ENCODE measurements at regions not wholly inside any gene's neighbourhood (a gene's known extent, or its start where the extent isn't known, plus 50 kb on each side); places are given as distances from the start of the nearest gene placed in this dataset.

GRCh38 chr6:120198033-120198432, 848.5 kb upstream of the MAN1A1 start:
- H3K36me3 ChIP-seq (ENCODE audit: insufficient read depth, low read length, poor library complexity, severe bottlenecking): no peaks in the 10 kb centered on the region
- DNase-seq (ENCODE audit: low spot score): no peak
- intact Hi-C loops (cut with micrococcal nuclease; ENCODE audit: unreplicated experiment): no loop called here
- no peak overlapping the region for H3K27ac ChIP-seq (ENCODE audit: low read depth, low read length, poor library complexity, severe bottlenecking)
- no peak overlapping the region for H3K4me3 ChIP-seq (ENCODE audit: low read depth, low read length, poor library complexity, severe bottlenecking)
- H3K9me3 ChIP-seq (ENCODE audit: low read depth, low read length, poor library complexity, severe bottlenecking): peaks cover 4% of the 10 kb centered on the region
- H3K4me1 ChIP-seq (ENCODE audit: insufficient read depth, low read length, poor library complexity, severe bottlenecking): no peaks in the 10 kb centered on the region
- no TSS peak for BruUV-seq (replicated peaks)
- TF ChIP-seq EZH2 (IDR thresholded peaks at IDR 0.05; ENCODE audit: borderline replicate concordance, low read depth, low read length, poor library complexity, severe bottlenecking) (no peak), CTCF (conservative IDR thresholded peaks at IDR 0.05; ENCODE audit: low read depth, low read length) (no peak)
- ChIA-PET CTCF (no interaction called here), POLR2A (ENCODE audit: low non-redundant PET) (no interaction called here)
- H3K27me3 ChIP-seq (replicated peaks; ENCODE audit: insufficient read depth, low read depth, low read length, poor library complexity): no peaks in the 10 kb centered on the region

DNA sequence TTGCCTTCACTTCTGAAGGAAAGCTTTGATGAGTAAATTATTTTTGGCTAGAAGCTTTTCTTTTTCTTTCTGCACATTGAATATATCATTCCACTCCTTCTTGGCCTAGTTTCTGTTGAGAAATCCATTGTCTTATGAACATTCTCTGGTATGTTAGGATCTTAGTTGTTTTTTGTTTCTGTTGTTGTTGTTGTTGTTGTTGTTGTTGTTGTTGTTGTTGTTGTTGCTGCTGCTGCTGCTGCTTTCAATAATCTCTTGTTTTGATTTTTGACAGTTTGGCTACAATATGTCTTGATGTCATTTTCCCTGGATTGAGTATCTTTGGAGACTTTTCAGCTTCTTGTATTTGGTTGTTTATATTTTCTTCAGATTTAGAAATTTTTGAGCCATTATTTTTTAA, 836.5 kb upstream of the MAN1A1 start:
- TF ChIP-seq EZH2 (IDR thresholded peaks at IDR 0.05; ENCODE audit: borderline replicate concordance, low read depth, low read length, poor library complexity, severe bottlenecking) (no peak), CTCF (conservative IDR thresholded peaks at IDR 0.05; ENCODE audit: low read depth, low read length) (no peak)
- H3K27ac ChIP-seq (ENCODE audit: low read depth, low read length, poor library complexity, severe bottlenecking): no peak overlapping the region
- no peak for DNase-seq (ENCODE audit: low spot score)
- H3K9me3 ChIP-seq (ENCODE audit: low read depth, low read length, poor library complexity, severe bottlenecking): peaks cover 5% of the 10 kb centered on the region
- ChIA-PET POLR2A (ENCODE audit: low non-redundant PET) (no interaction called here), CTCF (no interaction called here)
- H3K36me3 ChIP-seq (ENCODE audit: insufficient read depth, low read length, poor library complexity, severe bottlenecking): no peaks in the 10 kb centered on the region
- H3K4me1 ChIP-seq (ENCODE audit: insufficient read depth, low read length, poor library complexity, severe bottlenecking): no peaks in the 10 kb centered on the region
- H3K4me3 ChIP-seq (ENCODE audit: low read depth, low read length, poor library complexity, severe bottlenecking): no peak overlapping the region
- BruUV-seq (replicated peaks): no TSS peak
- intact Hi-C loops (cut with micrococcal nuclease; ENCODE audit: unreplicated experiment): no loop called here
- no peaks in the 10 kb centered on the region for H3K27me3 ChIP-seq (replicated peaks; ENCODE audit: insufficient read depth, low read depth, low read length, poor library complexity)

DNA sequence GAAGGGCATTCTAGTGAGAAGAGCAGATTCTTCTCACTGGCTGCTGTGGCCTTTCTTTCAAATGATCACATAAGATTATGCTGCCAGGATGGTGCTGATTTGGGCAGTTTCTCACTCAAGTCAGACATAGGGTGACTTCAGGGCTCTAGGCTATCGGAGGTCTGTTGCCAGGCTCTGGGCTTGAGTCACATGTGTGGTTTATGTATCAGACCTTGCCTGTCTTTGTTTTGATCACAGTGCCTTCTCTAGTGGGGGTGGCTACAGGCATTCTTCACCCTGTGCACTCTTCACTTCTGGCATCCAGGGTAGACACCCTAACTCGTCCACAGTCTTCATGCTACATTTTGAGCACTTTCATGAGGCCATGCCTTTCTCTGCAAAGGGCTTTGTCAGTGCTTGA, 823.7 kb upstream of the MAN1A1 start:
- no TSS peak for BruUV-seq (replicated peaks)
- Histone ChIP-seq H3K4me1 (ENCODE audit: insufficient read depth, low read length, poor library complexity, severe bottlenecking) (no peaks in the 10 kb centered on the region), H3K4me3 (ENCODE audit: low read depth, low read length, poor library complexity, severe bottlenecking) (no peak overlapping the region), H3K27me3 (replicated peaks; ENCODE audit: insufficient read depth, low read depth, low read length, poor library complexity) (no peaks in the 10 kb centered on the region), H3K36me3 (ENCODE audit: insufficient read depth, low read length, poor library complexity, severe bottlenecking) (no peaks in the 10 kb centered on the region), H3K27ac (ENCODE audit: low read depth, low read length, poor library complexity, severe bottlenecking) (no peak overlapping the region), H3K9me3 (ENCODE audit: low read depth, low read length, poor library complexity, severe bottlenecking) (no peaks in the 10 kb centered on the region)
- no peak for TF ChIP-seq EZH2 (IDR thresholded peaks at IDR 0.05; ENCODE audit: borderline replicate concordance, low read depth, low read length, poor library complexity, severe bottlenecking)
- no peak for TF ChIP-seq CTCF (conservative IDR thresholded peaks at IDR 0.05; ENCODE audit: low read depth, low read length)
- ChIA-PET POLR2A (ENCODE audit: low non-redundant PET) (no interaction called here), CTCF (no interaction called here)
- DNase-seq (ENCODE audit: low spot score): no peak
- intact Hi-C loops (cut with micrococcal nuclease; ENCODE audit: unreplicated experiment): no loop called here
